Tongue (tissue), 1 donor: ENCODE measurements at regions not wholly inside any gene's neighbourhood (a gene's known extent, or its start where the extent isn't known, plus 50 kb on each side); places are given as distances from the start of the nearest gene placed in this dataset.

Experiments
- DNase-seq: peaks from one replicate; pipeline ENCODE4 v3.0.0-alpha.2; 2015

DNA sequence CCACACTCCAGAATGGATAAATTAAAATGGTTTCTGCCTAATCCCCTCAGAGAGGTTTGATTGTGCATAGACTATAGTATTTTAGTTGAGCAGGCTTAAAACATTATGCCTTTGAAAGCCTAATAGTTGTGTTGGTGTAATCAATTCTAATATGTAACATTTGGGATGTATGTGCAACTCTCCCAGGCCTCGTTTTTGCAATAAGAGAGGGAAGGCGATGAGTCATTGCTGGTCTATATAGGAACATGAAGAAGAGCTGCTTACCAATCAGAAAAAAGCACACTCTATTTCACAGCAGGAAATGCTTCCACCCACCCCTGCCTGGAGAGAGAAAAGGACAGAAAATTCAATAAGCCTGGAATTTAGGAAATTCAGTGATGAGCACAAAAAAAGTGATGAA, 1424.0 kb upstream of the PIK3C3 start:
- DNase-seq, result no peak

DNA sequence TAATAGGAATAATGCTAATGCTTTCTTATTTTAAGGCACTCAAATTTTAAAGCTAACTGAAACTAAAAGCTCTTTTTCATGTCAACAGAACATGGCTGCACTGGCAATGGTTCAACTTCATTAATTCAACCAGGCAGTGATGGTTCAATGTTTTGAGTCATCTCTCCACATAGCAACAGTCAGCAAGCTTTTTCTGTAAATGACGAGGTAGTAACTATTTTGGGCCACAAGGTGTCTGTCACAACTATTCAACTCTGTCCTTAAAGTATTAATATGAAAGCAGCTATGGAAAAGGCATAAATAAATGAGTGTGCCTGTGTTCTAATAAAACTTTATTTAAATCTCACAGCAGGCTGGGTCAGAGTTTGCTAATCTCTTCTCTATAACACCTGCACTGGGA, 1425.6 kb upstream of the PIK3C3 start:
- DNase-seq, result no peak

DNA sequence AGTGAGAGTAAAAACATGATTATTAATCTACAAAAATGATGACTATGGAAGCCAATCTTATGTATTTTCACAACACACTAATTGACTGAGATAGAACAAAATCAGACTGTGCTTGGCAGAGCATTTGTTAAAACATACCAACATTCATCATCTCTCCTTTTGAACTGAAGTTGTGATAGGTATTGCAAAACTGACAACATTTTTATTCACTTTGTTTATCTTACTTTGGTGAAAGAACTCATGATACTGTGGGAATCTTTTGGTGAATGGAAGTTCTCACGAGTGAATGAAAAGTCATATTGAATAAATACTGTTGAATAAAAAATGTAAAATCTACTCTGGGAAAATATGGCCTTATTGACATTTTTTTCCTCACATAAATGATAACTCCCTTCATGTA, 1430.2 kb upstream of the PIK3C3 start:
- no peak for DNase-seq

DNA sequence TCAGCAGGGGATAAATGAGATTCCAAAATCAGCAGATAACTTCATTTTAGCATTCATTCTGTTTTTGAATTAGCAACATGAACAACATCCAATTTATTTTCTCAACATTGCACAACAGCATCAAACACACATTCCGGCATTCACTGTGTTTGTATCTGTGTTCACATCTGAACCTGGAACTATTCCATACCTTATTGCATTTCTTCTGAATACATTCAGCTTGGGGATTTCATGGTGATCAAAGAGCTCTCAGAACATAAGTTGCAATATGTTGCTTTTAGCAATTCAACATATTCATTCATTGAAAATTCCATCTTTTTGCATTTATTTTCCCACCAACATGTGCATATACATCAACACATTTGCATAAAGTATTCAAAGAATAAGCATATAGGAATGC, 1431.7 kb upstream of the PIK3C3 start:
- no peak for DNase-seq

DNA sequence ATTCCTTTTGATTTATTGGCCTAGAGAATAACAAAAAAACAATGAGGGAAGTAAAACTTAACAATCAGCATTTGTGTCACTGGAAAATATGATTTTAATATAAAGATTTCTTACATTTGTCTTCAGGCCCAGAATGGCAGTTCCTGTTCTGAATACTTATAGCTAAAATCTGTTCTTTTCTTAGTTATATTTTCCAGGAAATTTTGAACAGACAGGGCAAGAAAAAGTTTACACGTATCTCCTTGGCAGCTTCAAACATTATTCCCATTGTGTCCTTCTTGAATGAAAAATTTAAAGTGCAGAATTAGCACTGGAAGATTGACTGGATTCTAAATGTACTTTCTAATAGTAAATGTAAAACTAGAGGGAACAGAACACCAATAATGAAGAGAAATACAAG, 1454.0 kb upstream of the PIK3C3 start:
- no peak for DNase-seq

DNA sequence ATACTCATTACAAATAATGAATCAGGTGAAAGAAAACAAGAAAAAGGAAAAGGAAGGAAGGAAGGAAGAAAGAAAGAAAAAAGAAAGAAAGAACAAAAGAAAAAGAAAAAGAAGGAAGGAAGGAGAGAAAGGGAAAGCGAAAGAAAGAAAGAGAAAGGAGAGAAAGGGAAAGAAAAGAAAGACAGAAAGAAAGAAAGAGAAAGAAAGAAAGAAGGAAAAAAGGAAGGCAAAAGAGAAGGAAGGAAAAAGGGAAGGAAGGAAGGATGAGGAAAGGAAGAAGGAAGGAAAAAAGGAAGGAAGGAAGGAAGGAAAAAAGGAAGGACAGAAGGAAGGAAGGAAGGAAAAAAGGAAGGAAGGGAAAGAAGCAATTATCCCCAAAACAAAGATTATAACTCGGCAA, 1460.4 kb upstream of the PIK3C3 start:
- DNase-seq, result no peak

DNA sequence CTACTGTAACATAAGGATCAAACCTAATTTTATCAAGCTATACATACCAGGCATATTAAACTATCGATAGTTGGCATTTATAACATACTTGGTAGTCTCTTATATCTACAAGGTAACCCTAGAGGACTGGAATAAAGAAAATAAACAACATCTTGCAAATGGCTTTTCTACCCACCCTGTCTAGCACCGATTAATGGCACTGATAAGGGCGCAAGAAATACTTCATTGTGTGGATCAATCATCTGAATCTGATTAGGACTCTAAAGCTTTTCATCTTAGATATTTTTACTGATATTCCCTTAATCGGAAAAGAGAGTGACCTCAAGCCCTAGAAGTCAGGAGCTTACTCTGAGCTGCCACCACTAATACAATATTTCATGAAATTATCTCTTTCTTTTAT, 1461.7 kb upstream of the PIK3C3 start:
- no peak for DNase-seq

DNA sequence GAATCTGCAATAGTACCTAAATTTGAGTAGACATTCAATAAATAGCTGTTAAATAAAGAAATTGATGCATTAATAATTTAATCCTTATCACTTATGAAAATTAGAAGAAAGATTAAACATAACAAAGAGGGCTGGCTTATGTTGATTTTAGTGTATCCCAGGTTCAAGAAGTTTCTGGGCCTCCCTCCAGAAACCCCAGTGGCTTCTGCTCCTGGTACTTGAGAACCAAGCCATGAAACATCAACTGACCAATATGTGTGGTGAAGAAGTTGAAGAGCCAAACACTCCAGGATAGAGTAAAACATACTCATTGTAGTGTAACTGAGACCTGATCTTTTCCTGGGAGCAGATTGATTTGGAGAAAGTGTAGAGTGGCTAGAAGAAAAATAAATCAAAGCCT, 1465.7 kb upstream of the PIK3C3 start:
- no peak for DNase-seq

DNA sequence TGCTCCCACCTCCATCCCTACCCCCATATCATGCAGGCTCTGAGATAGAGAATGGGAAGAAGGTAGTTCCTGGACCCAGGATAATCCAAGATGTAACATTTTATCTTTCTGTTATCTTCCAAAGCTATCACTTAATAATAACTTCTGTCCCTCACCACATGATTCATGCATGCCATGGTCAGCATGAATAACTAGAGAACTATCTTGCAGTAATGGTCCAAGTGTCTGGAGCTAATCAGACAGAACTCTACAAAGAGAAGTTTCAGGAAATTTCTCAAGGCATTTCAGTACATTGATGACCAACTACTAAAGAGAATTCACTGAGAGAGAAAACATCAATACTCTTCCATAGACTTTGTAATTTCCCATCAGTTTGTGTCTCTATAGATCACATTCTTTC, 1469.7 kb upstream of the PIK3C3 start:
- no peak for DNase-seq

DNA sequence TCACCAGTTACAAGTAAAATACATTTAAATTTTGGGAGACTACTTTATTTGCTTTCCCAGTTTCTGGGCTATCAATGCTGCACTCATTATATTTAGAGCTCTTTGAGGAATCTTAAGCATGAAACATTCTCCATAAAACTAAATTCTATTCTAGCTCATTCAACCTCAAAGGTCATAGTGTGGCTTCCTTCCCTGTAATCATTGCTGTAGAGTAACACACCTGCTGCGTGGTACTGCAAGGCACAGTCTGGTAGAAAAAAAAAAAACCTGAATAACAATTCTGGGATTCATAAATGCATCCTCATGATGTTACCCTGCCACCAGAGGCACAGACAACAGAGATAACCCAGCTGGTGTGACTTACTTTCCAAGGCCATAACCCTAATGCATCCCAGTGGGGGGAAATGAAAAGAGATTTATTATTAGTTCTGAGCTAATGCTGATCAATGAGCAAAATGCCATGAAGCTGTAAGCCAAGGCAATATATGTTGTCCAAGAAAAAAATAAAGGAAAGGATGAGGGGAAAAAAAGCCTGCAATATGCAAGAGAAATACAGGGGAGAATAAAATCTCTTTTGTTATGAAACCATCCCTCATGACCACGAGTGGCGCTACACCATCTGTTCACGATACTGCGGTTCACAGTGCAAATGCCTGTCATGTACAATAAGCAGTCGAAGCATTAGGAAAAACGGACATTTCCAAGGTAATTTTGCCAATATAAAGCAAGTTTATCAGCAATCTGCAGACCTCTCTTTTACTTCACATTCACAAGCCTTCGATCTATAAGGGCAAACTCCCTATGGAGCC, 1481.6 kb upstream of the PIK3C3 start:
- no peak for DNase-seq

DNA sequence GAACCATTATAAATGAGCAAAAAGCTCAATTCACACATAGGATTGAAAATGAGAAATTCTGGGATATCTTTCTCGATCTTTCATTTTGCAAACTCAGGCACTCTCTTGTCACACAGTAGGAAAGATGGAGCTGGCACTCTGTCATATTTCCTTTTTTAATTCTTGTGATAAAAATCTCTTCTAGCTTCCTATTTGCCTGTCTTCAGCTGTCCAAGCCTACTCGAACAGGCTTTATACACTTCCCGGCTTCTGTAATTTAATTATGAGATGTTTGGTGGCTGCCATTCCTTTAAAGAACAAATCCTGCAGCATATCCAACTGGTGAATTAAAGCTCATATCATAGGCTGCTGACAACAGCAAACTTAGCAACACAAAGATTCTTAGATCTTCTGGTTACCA, 1484.3 kb upstream of the PIK3C3 start:
- no peak for DNase-seq

DNA sequence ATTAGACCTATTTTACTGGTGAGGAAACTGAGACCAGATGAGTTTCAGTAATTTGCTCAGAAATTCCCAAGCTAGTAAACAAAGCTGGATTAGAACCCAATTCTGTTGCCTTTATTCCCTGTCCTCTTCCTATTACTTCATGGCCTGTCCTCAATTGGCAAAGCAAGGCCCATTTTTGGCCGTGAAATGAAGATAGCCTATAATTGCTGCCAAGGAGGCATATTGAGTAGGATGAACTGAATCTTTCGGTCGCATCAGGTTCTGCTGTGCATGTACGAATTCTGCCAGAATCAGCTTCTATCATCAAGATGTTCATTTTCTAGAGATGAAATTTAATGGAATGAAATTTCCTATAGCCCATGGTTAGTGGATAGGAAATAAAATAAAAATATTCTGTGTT, 1485.2 kb upstream of the PIK3C3 start:
- DNase-seq, result no peak

DNA sequence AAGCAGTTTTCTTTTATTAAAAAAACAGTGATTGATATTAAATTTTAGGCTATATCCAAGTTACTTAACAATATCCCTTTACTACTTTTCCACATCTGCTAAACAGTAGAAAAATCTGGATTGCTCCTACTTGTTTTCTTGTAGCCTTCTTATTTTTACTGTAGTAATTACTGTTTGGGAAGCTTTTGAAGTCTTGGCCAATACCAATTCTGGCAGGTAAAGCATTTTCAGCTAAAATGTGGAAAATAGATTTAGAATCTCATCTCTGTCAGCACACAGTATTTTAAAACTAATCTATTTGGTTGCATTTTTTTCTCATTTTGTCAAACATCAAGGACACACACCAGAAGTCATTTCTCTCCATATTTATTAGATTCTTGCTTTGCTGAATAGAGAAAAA, 1485.7 kb upstream of the PIK3C3 start:
- no peak for DNase-seq

DNA sequence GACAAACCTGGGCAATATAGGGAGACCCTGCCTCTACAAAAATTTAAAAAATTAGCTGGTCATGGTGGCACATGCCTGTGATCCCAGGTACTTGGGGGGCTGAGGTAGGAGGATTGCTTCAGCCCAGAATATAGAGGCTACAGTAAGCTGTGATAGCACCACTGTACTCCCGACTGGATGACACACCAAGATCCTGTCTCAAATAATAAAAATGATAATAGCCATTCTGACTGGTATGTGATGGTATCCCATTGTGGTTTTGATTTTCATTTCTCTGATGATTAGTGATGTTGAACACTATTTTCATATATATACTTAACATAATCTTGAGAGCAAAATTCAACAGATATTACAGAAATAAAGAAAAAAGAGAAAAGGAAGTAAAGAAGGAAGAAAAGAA, 1491.0 kb upstream of the PIK3C3 start:
- no peak for DNase-seq

DNA sequence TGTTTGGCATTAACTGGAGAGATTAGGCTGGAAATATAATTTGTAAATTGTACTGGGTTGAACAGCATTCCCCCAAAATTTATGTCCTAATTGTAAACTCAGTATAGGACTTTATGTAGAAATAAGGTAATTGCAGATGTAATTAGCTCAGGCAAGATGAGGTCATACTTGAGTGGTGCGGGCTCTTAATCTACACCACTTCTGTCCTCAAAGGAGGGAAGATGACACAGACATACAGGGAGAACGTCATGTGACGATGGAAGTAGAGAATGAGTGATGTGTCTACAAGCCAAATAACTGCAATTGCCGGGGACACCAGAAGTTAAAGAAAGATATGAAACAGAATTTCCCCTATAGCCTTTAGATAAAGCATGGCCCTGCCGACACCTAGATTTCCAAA, 1501.1 kb upstream of the PIK3C3 start:
- no peak for DNase-seq

DNA sequence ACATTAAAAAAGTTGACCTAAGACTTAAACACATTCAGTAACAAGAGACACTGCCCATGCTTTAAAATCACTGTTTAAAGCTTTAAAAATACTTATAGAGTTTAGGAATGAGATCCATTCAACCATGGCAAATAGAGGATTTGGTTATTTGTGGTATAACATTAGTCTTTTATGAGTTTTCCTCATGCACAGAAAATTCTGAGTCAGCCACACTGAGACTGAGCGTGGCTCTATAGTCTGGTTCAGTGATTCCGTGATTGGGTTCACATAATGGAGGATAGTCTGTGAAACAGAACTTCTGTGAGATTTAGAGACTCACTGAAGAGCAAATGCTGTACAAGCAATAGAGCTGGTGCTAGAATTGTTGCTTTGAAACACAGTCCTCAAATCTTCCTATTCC, 1502.4 kb upstream of the PIK3C3 start:
- DNase-seq, result no peak

DNA sequence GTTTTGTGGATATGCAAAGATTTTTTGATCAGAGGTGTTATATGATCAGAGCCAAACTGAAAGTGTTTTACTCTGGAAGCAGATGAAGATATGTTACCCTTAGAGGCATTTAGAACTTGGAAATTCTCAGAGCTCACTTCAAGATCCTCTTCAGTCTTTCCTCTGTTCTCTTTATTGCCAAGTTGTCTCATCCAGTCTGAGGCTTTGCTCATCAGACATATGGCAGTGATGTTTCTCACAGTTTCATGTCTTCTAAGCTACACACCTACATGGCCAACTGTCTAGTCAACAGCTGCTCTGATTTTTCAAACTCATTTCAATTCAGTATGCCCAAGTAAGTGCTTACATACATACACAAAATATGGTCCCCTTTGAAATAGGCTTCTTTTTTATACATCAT, 1504.3 kb upstream of the PIK3C3 start:
- no peak for DNase-seq

DNA sequence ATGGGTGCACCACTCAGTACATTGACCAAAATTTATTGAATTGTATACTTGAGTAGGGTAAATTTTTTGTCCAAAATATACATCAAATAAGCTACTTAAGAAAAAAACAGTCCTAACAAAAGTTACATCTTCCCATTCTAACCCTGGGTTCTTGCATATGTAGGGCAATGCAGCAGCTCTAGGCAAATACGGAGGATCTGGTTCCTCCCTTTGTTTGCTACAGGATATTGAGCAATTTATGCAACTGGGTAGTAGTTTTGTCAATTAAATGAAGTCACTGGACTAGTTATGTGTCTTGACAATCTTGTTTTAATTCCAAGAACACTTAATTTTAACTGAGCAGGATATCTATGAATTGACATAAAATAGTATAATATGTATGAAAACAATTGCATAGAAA, 1507.2 kb upstream of the PIK3C3 start:
- no peak for DNase-seq

DNA sequence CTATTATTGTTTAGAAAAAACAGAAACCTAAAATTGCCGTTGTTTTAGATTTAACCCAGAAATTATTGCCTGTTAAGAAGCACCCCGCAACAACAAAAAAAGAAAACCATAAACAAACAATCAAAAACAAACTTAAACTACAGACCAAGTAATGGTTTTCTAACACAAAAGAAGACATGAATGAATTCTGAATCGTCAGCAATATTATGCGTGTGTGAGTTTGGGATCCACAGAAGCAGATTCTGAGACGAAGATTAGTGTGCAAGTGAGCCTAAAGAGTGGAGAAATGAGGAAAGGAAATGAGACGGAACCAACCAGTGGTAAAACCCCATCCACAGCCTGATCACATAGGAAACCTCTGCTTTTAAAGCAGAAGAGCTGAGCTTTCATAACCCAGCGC, 1514.9 kb upstream of the PIK3C3 start:
- DNase-seq, result no peak

DNA sequence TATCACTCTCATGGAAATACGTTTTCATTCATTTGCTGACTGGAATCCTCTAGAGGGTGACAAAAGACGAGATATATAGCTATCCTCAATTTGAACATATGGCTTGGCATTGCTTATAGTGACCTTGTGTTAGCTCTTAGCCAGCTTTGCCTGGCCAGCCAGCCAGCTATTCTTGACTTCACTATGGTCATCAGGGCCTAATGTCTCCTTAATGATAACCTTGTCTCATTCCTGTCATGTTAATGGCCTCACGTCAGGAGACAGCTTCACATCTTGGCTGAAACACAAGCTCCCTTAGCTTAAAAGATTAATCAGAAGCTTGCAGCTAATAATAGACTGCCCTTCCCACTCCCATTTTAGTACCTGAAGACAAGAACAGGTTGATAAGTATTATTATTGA, 1517.5 kb upstream of the PIK3C3 start:
- DNase-seq, result peak; percentile 47

DNA sequence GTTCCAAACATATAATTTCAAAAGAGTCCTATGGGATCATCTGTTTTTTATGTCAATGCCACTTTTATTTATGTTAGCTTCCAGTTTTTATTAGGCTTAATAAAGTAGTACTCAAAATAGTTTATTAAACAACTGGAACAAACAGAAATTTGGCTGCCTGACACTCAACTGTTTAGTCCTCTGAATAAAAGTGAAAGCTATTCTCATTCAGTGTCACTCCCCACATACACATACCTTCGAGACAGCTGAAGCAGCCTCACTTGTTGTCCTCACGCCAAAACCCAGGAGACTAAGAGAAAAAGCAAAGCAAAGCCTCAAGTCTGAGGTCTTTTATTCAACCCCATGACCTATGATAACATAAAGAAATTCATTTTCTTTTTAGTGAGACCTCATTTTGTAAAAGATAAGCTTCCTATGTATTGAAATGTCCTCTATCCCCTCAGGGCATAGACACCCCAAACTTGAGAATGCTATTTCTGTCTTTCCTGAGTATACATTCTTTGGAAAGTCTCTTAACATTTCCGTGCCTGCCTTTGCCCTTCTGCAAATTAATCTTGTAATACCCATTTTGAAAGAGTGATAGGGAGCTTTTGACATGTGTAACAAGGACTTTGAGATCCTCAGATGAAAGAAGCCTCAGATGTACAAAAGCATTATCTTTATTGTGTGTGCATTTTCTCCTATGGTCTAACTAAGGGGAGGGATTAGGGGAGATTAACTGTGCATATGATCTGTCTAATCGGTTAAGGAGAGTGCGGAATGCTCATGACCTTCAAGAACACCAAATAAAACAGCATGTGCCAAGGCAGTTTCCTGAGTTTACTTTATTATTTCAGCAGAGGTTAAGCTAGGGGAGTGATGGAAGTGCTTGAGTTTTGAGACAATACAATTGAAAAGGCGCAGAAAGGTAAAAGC, 1523.7 kb upstream of the PIK3C3 start:
- DNase-seq, result peak; percentile 51

DNA sequence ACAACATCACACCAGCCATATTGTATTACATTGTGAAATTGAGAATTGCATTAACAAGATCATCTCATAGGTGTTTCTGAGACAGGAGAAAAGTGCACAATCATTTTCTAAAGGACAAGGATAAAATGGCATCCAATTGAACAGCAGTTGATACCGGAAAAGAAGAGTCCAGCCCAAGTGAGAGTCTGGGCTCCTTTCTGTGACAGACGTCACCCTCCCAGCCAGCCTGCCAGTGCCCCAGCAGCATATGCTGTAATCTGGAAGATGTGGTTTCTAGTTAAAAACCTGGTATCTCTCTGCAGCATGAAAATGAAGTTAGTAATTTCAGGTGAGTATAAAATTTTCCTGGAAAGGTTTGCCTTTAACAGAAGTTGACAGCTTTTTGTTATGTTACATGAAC, 1531.7 kb upstream of the PIK3C3 start:
- no peak for DNase-seq

DNA sequence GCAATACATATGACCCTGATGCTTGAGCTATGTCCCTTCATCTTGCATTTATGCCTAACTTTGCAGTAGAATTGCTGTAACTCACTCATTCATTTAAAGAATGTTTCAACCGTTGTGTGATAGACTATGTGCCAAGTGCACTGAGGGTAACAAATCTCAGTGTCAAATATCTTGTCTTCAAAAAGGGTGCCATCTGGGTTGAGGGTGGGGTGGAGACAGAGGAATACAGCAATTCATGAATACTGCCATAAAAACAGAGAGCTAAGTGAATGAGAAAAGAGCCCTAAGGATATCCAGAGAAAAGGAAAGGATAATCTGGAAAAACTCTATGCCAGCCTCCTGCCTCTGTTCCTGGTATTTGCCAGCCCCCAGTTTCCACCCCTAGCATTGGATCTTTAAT, 1534.4 kb upstream of the PIK3C3 start:
- DNase-seq, result no peak

DNA sequence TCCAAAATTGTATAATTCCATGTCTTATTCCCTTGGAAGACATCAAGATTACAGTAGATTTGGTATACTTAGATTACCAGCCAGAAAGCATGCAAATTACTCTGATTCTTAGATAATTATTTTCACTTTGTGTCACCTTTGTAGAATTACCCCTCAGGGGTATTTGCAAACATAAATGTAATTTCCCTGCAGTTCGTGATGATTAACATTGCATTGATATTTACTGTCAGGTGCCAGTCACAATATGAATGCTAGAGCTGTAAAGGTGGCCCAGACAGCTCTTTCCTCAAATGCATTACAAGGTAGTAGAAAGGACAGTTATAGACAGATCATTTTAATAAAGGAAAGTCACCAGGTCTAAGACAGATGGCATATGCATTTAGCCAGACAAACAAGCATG, 1537.5 kb upstream of the PIK3C3 start:
- no peak for DNase-seq
